Neural cell (in vitro differentiated cells): ENCODE measurements at regions not wholly inside any gene's neighbourhood (a gene's known extent, or its start where the extent isn't known, plus 50 kb on each side); places are given as distances from the start of the nearest gene placed in this dataset.

ENCODE experiments used
- H2AFZ ChIP-seq: fragments of 200-600, 300-800 bp; sonication (generic), shearing (Covaris generic); 2 replicates; pipeline ENCODE4 v1.6.0; 2014; ENCODE audit warnings: low read depth, mild to moderate bottlenecking, antibody characterized with exemption, low read length, moderate library complexity
- H3F3A ChIP-seq: fragments of 200-600 bp; shearing (Covaris generic); 2 replicates; pipeline ENCODE4 v1.6.1; 2016; ENCODE audit warnings: mild to moderate bottlenecking, moderate library complexity, mixed read lengths, antibody characterized with exemption, low read length; ENCODE audit not compliant: insufficient read depth, poor library complexity, severe bottlenecking
- H3K27ac ChIP-seq: fragments of 200-600, 300-800 bp; sonication (generic), shearing (Covaris generic); 2 replicates; pipeline ENCODE4 v1.5.1; 2014; ENCODE audit warnings: mild to moderate bottlenecking, low read length, moderate library complexity
- H3K27me3 ChIP-seq: fragments of 300-800, 200-600 bp; sonication (generic), shearing (Covaris generic); 2 replicates; pipeline ENCODE4 v1.6.0; 2014; ENCODE audit warnings: mild to moderate bottlenecking, low read depth, low read length, moderate library complexity; ENCODE audit not compliant: insufficient read depth
- H3K36me3 ChIP-seq: fragments of 300-800, 200-600 bp; sonication (generic), shearing (Covaris generic); 2 replicates; pipeline ENCODE4 v1.5.1; 2014; ENCODE audit warnings: mild to moderate bottlenecking, antibody characterized with exemption, low read length, moderate library complexity; ENCODE audit not compliant: insufficient read depth
- H3K4me2 ChIP-seq: fragments of 300-800, 200-600 bp; sonication (generic), shearing (Covaris generic); 2 replicates; pipeline ENCODE4 v1.6.0; 2014; ENCODE audit warnings: mild to moderate bottlenecking, low read length
- H3K4me3 ChIP-seq: fragments of 300-800, 200-600 bp; sonication (generic), shearing (Covaris generic); 2 replicates; pipeline ENCODE4 v1.5.1; 2014; ENCODE audit warnings: mild to moderate bottlenecking, low read length, moderate library complexity
- H3K79me2 ChIP-seq: fragments of 200-600 bp; shearing (Covaris generic); replicated peaks from 2 replicates; pipeline ENCODE4 v1.6.0; 2014; ENCODE audit warnings: mild to moderate bottlenecking, low read length, moderate library complexity; ENCODE audit not compliant: insufficient read depth
- H3K9ac ChIP-seq: fragments of 300-800, 200-600 bp; sonication (generic), shearing (Covaris generic); 2 replicates; pipeline ENCODE4 v1.6.1; 2016; ENCODE audit warnings: mild to moderate bottlenecking, low read length, mixed read lengths
- H3K9me2 ChIP-seq: fragments of 200-600 bp; shearing (Covaris generic); 2 replicates; pipeline ENCODE4 v1.6.1; 2016; ENCODE audit warnings: mild to moderate bottlenecking, low read length, mixed read lengths; ENCODE audit not compliant: insufficient read depth
- H3K9me3 ChIP-seq: fragments of 200-600, 300-800 bp; sonication (generic), shearing (Covaris generic); 2 replicates; pipeline ENCODE4 v1.6.1; 2016; ENCODE audit warnings: mild to moderate bottlenecking, mixed run types, low read length, moderate library complexity, mixed read lengths
- H4K20me1 ChIP-seq: fragments of 200-600 bp; shearing (Covaris generic); 2 replicates; pipeline ENCODE4 v1.6.1; 2016; ENCODE audit warnings: mild to moderate bottlenecking, mixed run types; ENCODE audit not compliant: insufficient read depth
- CTCF ChIP-seq: fragments of 450-650 bp; IDR thresholded peaks from 2 replicates; pipeline ENCODE4 v1.5.1; 2014; ENCODE audit warnings: antibody characterized with exemption, mild to moderate bottlenecking, moderate library complexity; ENCODE audit not compliant: poor library complexity, severe bottlenecking
- EP300 ChIP-seq: fragments of 450-650 bp; conservative IDR thresholded peaks from 2 replicates; pipeline ENCODE4 v1.6.1; 2014; ENCODE audit warnings: antibody characterized with exemption, mild to moderate bottlenecking, moderate library complexity; ENCODE audit not compliant: poor library complexity, severe bottlenecking
- EZH2 ChIP-seq: fragments of 200-600, 300-800 bp; shearing (Covaris generic), sonication (generic); IDR thresholded peaks from 2 replicates; pipeline ENCODE4 v1.6.1; 2014; ENCODE audit warnings: antibody characterized with exemption, low read length, borderline replicate concordance, mild to moderate bottlenecking; ENCODE audit not compliant: insufficient read depth, poor library complexity, severe bottlenecking
- MXI1 ChIP-seq: fragments of 450-650 bp; conservative IDR thresholded peaks from 2 replicates; pipeline ENCODE4 v1.6.1; 2014; ENCODE audit warnings: antibody characterized with exemption, mild to moderate bottlenecking; ENCODE audit not compliant: poor library complexity, severe bottlenecking
- POLR2AphosphoS5 ChIP-seq: IDR thresholded peaks from 2 replicates; pipeline ENCODE4 v1.6.1; 2012
- RAD21 ChIP-seq: fragments of 450-650 bp; conservative IDR thresholded peaks from 2 replicates; pipeline ENCODE4 v1.6.1; 2014; ENCODE audit warnings: antibody characterized with exemption, mild to moderate bottlenecking, moderate library complexity
- REST ChIP-seq: IDR thresholded peaks from 2 replicates; pipeline ENCODE4 v1.6.1; 2012; ENCODE audit warnings: borderline replicate concordance
- SMC3 ChIP-seq: fragments of 450-650 bp; conservative IDR thresholded peaks from 2 replicates; pipeline ENCODE4 v1.6.1; 2014; ENCODE audit warnings: antibody characterized with exemption, mild to moderate bottlenecking, moderate library complexity; ENCODE audit not compliant: poor library complexity
- TAF1 ChIP-seq: IDR thresholded peaks from 2 replicates; pipeline ENCODE4 v1.6.1; 2012; ENCODE audit warnings: low read depth

- Histone ChIP-seq H2AFZ (no peak overlapping the region), H3K9ac (no peak overlapping the region), H3K36me3 (no peaks in the 10 kb centered on the region), H3K27me3 (no peaks in the 10 kb centered on the region), H3K27ac (no peak overlapping the region), H3F3A (no peaks in the 10 kb centered on the region), H3K4me2 (no peak overlapping the region), H3K4me3 (no peak overlapping the region), H3K9me3 (no peaks in the 10 kb centered on the region), H3K9me2 (no peaks in the 10 kb centered on the region), H3K79me2 (no peaks in the 10 kb centered on the region), H4K20me1 (no peaks in the 10 kb centered on the region)
- TF ChIP-seq TAF1 = no peak
- TF ChIP-seq SMC3 = no peak
- no peak for TF ChIP-seq EZH2
- no peak for TF ChIP-seq MXI1
- no peak for TF ChIP-seq EP300
- TF ChIP-seq RAD21 = no peak
- no peak for TF ChIP-seq CTCF
- TF ChIP-seq POLR2AphosphoS5 = no peak
- no peak for TF ChIP-seq REST
Observed at GRCh38 chr21:17731554-17731953, 87.6 kb downstream of the C21orf91 start.

GRCh38 chr21:17730782-17731181, 88.4 kb downstream of the C21orf91 start:
- no peaks in the 10 kb centered on the region for H3K79me2 ChIP-seq
- H3K4me2 ChIP-seq = no peak overlapping the region
- H3K4me3 ChIP-seq = no peak overlapping the region
- no peak overlapping the region for H3K9ac ChIP-seq
- no peak overlapping the region for H3K27ac ChIP-seq
- no peaks in the 10 kb centered on the region for H3K9me2 ChIP-seq
- no peaks in the 10 kb centered on the region for H3F3A ChIP-seq
- TF ChIP-seq TAF1 (no peak), RAD21 (no peak), EZH2 (no peak), REST (no peak), SMC3 (no peak), CTCF (no peak), EP300 (no peak), POLR2AphosphoS5 (no peak), MXI1 (no peak)
- no peaks in the 10 kb centered on the region for H3K27me3 ChIP-seq
- H2AFZ ChIP-seq = no peak overlapping the region
- H3K9me3 ChIP-seq = no peaks in the 10 kb centered on the region
- H3K36me3 ChIP-seq = no peaks in the 10 kb centered on the region
- H4K20me1 ChIP-seq = no peaks in the 10 kb centered on the region
